Skeletal muscle satellite cell (primary cell): ENCODE measurements at regions not wholly inside any gene's neighbourhood (a gene's known extent, or its start where the extent isn't known, plus 50 kb on each side); places are given as distances from the start of the nearest gene placed in this dataset.

Experiments
- H3K27me3 ChIP-seq: 2 replicates; pipeline ENCODE4 v1.7.0; 2013; ENCODE audit warnings: low read length; ENCODE audit not compliant: control insufficient read depth, insufficient read depth
- H3K36me3 ChIP-seq: 2 replicates; pipeline ENCODE4 v1.7.0; 2013; ENCODE audit warnings: mild to moderate bottlenecking, control low read depth, low read length; ENCODE audit not compliant: insufficient read depth
- H3K4me1 ChIP-seq: 2 replicates; pipeline ENCODE4 v1.7.0; 2013; ENCODE audit warnings: low read length; ENCODE audit not compliant: control insufficient read depth, insufficient read depth
- H3K4me2 ChIP-seq: 2 replicates; pipeline ENCODE4 v1.7.0; 2013; ENCODE audit warnings: mild to moderate bottlenecking, low read length
- H3K4me3 ChIP-seq: 2 replicates; pipeline ENCODE4 v1.7.0; 2013; ENCODE audit warnings: low read length
- H3K9ac ChIP-seq: 2 replicates; pipeline ENCODE4 v1.7.0; 2013; ENCODE audit warnings: mild to moderate bottlenecking, low read depth, low read length, moderate library complexity
- H3K9me3 ChIP-seq: replicated peaks from 2 replicates; pipeline ENCODE4 v1.7.0; 2013; ENCODE audit warnings: mild to moderate bottlenecking, control low read depth, low read length

GRCh38 chr2:122753336-122753735 is 997.9 kb downstream of the TSN start:
- no peaks in the 10 kb centered on the region for H3K4me1 ChIP-seq
- no peaks in the 10 kb centered on the region for H3K9me3 ChIP-seq
- H3K27me3 ChIP-seq = no peaks in the 10 kb centered on the region
- no peak overlapping the region for H3K9ac ChIP-seq
- H3K4me3 ChIP-seq = no peak overlapping the region
- H3K4me2 ChIP-seq = no peak overlapping the region
- H3K36me3 ChIP-seq = no peaks in the 10 kb centered on the region

- no peaks in the 10 kb centered on the region for H3K36me3 ChIP-seq
- H3K9ac ChIP-seq = no peak overlapping the region
- H3K9me3 ChIP-seq = no peaks in the 10 kb centered on the region
- H3K4me3 ChIP-seq = no peak overlapping the region
- H3K4me1 ChIP-seq = no peaks in the 10 kb centered on the region
- H3K27me3 ChIP-seq = no peaks in the 10 kb centered on the region
- H3K4me2 ChIP-seq = no peak overlapping the region
Measured at GRCh38 chr2:122754561-122754960, 999.1 kb downstream of the TSN start.

- Histone ChIP-seq H3K4me2 (no peak overlapping the region), H3K27me3 (no peaks in the 10 kb centered on the region)
Measured at GRCh38 chr2:122755281-122755780, 999.9 kb downstream of the TSN start.

GRCh38 chr2:122758967-122759366 is 1003.5 kb downstream of the TSN start:
- no peaks in the 10 kb centered on the region for H3K27me3 ChIP-seq
- no peak overlapping the region for H3K9ac ChIP-seq
- no peaks in the 10 kb centered on the region for H3K4me1 ChIP-seq
- no peaks in the 10 kb centered on the region for H3K36me3 ChIP-seq
- no peak overlapping the region for H3K4me2 ChIP-seq
- no peak overlapping the region for H3K4me3 ChIP-seq
- H3K9me3 ChIP-seq = no peaks in the 10 kb centered on the region

More at GRCh38 chr2:122755281-122755780, 999.9 kb downstream of the TSN start:
- Histone ChIP-seq H3K4me3 (no peak overlapping the region), H3K4me1 (no peaks in the 10 kb centered on the region), H3K9me3 (no peaks in the 10 kb centered on the region), H3K36me3 (no peaks in the 10 kb centered on the region), H3K9ac (no peak overlapping the region)

GRCh38 chr2:122764014-122764413 is 1008.6 kb downstream of the TSN start:
- no peaks in the 10 kb centered on the region for H3K36me3 ChIP-seq
- no peak overlapping the region for H3K4me3 ChIP-seq
- no peak overlapping the region for H3K9ac ChIP-seq
- H3K4me2 ChIP-seq = no peak overlapping the region
- H3K4me1 ChIP-seq = no peaks in the 10 kb centered on the region
- no peaks in the 10 kb centered on the region for H3K9me3 ChIP-seq
- H3K27me3 ChIP-seq = no peaks in the 10 kb centered on the region

GRCh38 chr2:122780251-122780650 is 1024.8 kb downstream of the TSN start:
- Histone ChIP-seq H3K27me3 (no peaks in the 10 kb centered on the region), H3K9ac (no peak overlapping the region), H3K36me3 (no peaks in the 10 kb centered on the region), H3K9me3 (no peaks in the 10 kb centered on the region), H3K4me1 (no peaks in the 10 kb centered on the region), H3K4me2 (no peak overlapping the region), H3K4me3 (no peak overlapping the region)

GRCh38 chr2:122794100-122794499 is 1038.6 kb downstream of the TSN start:
- no peak overlapping the region for H3K4me2 ChIP-seq
- no peaks in the 10 kb centered on the region for H3K36me3 ChIP-seq
- no peak overlapping the region for H3K9ac ChIP-seq
- H3K9me3 ChIP-seq = no peaks in the 10 kb centered on the region
- H3K4me3 ChIP-seq = no peak overlapping the region
- no peaks in the 10 kb centered on the region for H3K27me3 ChIP-seq
- H3K4me1 ChIP-seq = no peaks in the 10 kb centered on the region

- no peaks in the 10 kb centered on the region for H3K27me3 ChIP-seq
Measured at GRCh38 chr2:122795763-122796162, 1040.3 kb downstream of the TSN start.

GRCh38 chr2:122799391-122799790 is 1043.9 kb downstream of the TSN start:
- H3K4me2 ChIP-seq = no peak overlapping the region
- no peak overlapping the region for H3K9ac ChIP-seq
- no peaks in the 10 kb centered on the region for H3K36me3 ChIP-seq
- H3K4me3 ChIP-seq = no peak overlapping the region
- H3K9me3 ChIP-seq = no peaks in the 10 kb centered on the region
- H3K27me3 ChIP-seq = no peaks in the 10 kb centered on the region
- H3K4me1 ChIP-seq = no peaks in the 10 kb centered on the region

More at GRCh38 chr2:122795763-122796162, 1040.3 kb downstream of the TSN start:
- no peak overlapping the region for H3K4me3 ChIP-seq
- H3K9ac ChIP-seq = no peak overlapping the region
- H3K4me2 ChIP-seq = no peak overlapping the region
- H3K36me3 ChIP-seq = no peaks in the 10 kb centered on the region
- no peaks in the 10 kb centered on the region for H3K4me1 ChIP-seq
- no peaks in the 10 kb centered on the region for H3K9me3 ChIP-seq

- H3K4me3 ChIP-seq = no peak overlapping the region
Measured at GRCh38 chr2:122800781-122801180, 1045.3 kb downstream of the TSN start.

GRCh38 chr2:122804494-122804893 is 1049.0 kb downstream of the TSN start:
- no peaks in the 10 kb centered on the region for H3K27me3 ChIP-seq
- no peak overlapping the region for H3K9ac ChIP-seq
- H3K4me2 ChIP-seq = no peak overlapping the region
- no peaks in the 10 kb centered on the region for H3K4me1 ChIP-seq
- H3K36me3 ChIP-seq = no peaks in the 10 kb centered on the region
- H3K9me3 ChIP-seq = no peaks in the 10 kb centered on the region
- H3K4me3 ChIP-seq = no peak overlapping the region

More at GRCh38 chr2:122800781-122801180, 1045.3 kb downstream of the TSN start:
- H3K27me3 ChIP-seq = no peaks in the 10 kb centered on the region
- no peaks in the 10 kb centered on the region for H3K36me3 ChIP-seq
- H3K9ac ChIP-seq = no peak overlapping the region
- H3K9me3 ChIP-seq = no peaks in the 10 kb centered on the region
- no peak overlapping the region for H3K4me2 ChIP-seq
- H3K4me1 ChIP-seq = no peaks in the 10 kb centered on the region

- Histone ChIP-seq H3K4me2 (no peak overlapping the region), H3K36me3 (no peaks in the 10 kb centered on the region), H3K4me1 (no peaks in the 10 kb centered on the region), H3K9ac (no peak overlapping the region), H3K27me3 (no peaks in the 10 kb centered on the region), H3K4me3 (no peak overlapping the region), H3K9me3 (no peaks in the 10 kb centered on the region)
Measured at GRCh38 chr2:122805346-122805745, 1049.9 kb downstream of the TSN start.
